H1 (cell line): ENCODE measurements at regions not wholly inside any gene's neighbourhood (a gene's known extent, or its start where the extent isn't known, plus 50 kb on each side); places are given as distances from the start of the nearest gene placed in this dataset.

Experiments
- ATF2 ChIP-seq: IDR thresholded peaks from 2 replicates; pipeline ENCODE4 v1.6.1; 2012; ENCODE audit warnings: low read length, inconsistent platforms
- POLR2A ChIP-seq, 2 experiments: IDR thresholded peaks; 1 replicate in 1 of 2; 2 replicates in 1 of 2; pipeline ENCODE4 v1.6.1; 2011; ENCODE audit warnings: low read depth in 2 of 2, low read length in 2 of 2, mild to moderate bottlenecking in 2 of 2; ENCODE audit errors: control extremely low read depth in 1 of 2
- POLR2AphosphoS5 ChIP-seq: IDR thresholded peaks from 2 replicates; pipeline ENCODE4 v1.6.1; 2011; ENCODE audit warnings: low read depth, low read length
- RAD21 ChIP-seq, 2 experiments: IDR thresholded peaks in 1 of 2; conservative IDR thresholded peaks in 1 of 2; 2 replicates each; pipeline ENCODE4 v1.6.1; 2011; ENCODE audit warnings: low read depth in 2 of 2, low read length in 2 of 2, improper control_type of control experiment in 1 of 2, inconsistent platforms in 1 of 2, mild to moderate bottlenecking in 1 of 2, moderate library complexity in 1 of 2
- RFX5 ChIP-seq: IDR thresholded peaks from 2 replicates; pipeline ENCODE4 v1.6.1; 2011; ENCODE audit warnings: low read depth, low read length, improper control_type of control experiment, borderline replicate concordance
- SP1 ChIP-seq: IDR thresholded peaks from 2 replicates; pipeline ENCODE4 v1.6.1; 2011; ENCODE audit warnings: low read depth, low read length
- TCF12 ChIP-seq: IDR thresholded peaks from 2 replicates; pipeline ENCODE4 v1.6.1; 2011; ENCODE audit warnings: low read depth, mild to moderate bottlenecking, low read length
- YY1 ChIP-seq: IDR thresholded peaks from 2 replicates; pipeline ENCODE4 v1.6.1; 2011; ENCODE audit warnings: low read depth, mild to moderate bottlenecking, low read length
- ZNF274 ChIP-seq: IDR thresholded peaks from 2 replicates; pipeline ENCODE4 v1.7.0; 2012; ENCODE audit warnings: low read length, borderline replicate concordance; ENCODE audit errors: extremely low read depth
- TF ChIP-seq, protein P1 (sequence below), 3 experiments: IDR thresholded peaks; 1 replicate in 2 of 3; 2 replicates in 1 of 3; pipeline versions ENCODE4 v1.5.1 to v1.6.1; 2011; ENCODE audit warnings: low read length in 3 of 3, mild to moderate bottlenecking in 3 of 3, inconsistent platforms in 2 of 3, low read depth in 1 of 3, moderate library complexity in 1 of 3; ENCODE audit not compliant: insufficient read depth in 1 of 3; ENCODE audit errors: control extremely low read depth in 1 of 3
- TF ChIP-seq, protein P2 (sequence below): IDR thresholded peaks from 2 replicates; pipeline ENCODE4 v1.6.1; 2011; ENCODE audit warnings: low read length, improper control_type of control experiment
- TF ChIP-seq, protein P3 (sequence below): IDR thresholded peaks from 2 replicates; pipeline ENCODE4 v1.6.1; 2012; ENCODE audit warnings: inconsistent platforms

DNA sequence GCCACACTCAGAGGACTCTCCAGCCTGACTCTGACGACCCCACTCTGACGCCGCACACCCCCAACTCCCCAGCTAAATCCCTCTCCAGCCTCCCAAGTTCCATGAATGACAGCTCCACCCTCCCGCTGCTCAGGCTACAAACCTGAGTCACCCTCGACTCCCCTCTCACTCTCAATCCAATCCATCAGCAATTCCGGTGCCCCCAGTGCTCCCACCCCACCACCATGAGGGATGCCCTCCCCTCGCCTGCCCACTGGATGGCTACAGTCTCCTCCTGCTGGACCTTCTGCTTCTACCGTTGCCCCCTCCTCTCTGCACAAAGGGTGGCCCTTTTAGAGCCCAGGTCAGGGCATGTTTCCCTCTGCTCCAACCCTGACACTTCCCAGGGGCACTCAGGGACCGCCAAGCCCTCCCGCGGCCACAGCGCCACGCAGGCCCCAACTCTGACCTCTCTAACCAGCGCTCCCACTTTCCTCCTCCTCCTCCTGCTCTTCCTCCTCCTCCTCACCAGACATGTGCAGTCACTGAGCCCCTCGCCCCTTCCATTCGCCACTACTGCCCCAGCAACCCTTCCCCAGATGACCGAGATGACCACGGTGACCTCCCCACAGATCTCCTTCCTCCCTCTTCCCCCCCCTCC is 69.5 kb upstream of the NUP50 start:
- TF ChIP-seq, protein P1, sequence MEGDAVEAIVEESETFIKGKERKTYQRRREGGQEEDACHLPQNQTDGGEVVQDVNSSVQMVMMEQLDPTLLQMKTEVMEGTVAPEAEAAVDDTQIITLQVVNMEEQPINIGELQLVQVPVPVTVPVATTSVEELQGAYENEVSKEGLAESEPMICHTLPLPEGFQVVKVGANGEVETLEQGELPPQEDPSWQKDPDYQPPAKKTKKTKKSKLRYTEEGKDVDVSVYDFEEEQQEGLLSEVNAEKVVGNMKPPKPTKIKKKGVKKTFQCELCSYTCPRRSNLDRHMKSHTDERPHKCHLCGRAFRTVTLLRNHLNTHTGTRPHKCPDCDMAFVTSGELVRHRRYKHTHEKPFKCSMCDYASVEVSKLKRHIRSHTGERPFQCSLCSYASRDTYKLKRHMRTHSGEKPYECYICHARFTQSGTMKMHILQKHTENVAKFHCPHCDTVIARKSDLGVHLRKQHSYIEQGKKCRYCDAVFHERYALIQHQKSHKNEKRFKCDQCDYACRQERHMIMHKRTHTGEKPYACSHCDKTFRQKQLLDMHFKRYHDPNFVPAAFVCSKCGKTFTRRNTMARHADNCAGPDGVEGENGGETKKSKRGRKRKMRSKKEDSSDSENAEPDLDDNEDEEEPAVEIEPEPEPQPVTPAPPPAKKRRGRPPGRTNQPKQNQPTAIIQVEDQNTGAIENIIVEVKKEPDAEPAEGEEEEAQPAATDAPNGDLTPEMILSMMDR (IDR thresholded peaks at IDR 0.05; ENCODE audit: control extremely low read depth in 1 of 3, insufficient read depth in 1 of 3, low read depth in 1 of 3, low read length in 3 of 3), result peak; percentile 35 to 47 (median 40)
- TF ChIP-seq RAD21 (IDR thresholded peaks at IDR 0.05 in 1 of 2, conservative IDR thresholded peaks at IDR 0.05 in 1 of 2; ENCODE audit: low read depth in 2 of 2, low read length in 2 of 2), result peak; percentile 24 to 47; a peak in 3 of 4 replicates
- TF ChIP-seq YY1, result no peak
- TF ChIP-seq TCF12, result no peak
- no peak for TF ChIP-seq POLR2A (IDR thresholded peaks at IDR 0.05; ENCODE audit: control extremely low read depth in 1 of 2, low read depth in 2 of 2, low read length in 2 of 2)
- no peak for TF ChIP-seq RFX5
- TF ChIP-seq POLR2AphosphoS5, result no peak
- no peak for TF ChIP-seq SP1
- TF ChIP-seq, protein P2, sequence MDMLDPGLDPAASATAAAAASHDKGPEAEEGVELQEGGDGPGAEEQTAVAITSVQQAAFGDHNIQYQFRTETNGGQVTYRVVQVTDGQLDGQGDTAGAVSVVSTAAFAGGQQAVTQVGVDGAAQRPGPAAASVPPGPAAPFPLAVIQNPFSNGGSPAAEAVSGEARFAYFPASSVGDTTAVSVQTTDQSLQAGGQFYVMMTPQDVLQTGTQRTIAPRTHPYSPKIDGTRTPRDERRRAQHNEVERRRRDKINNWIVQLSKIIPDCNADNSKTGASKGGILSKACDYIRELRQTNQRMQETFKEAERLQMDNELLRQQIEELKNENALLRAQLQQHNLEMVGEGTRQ, result no peak
- TF ChIP-seq ATF2, result no peak
- no peak for TF ChIP-seq ZNF274
- TF ChIP-seq, protein P3, sequence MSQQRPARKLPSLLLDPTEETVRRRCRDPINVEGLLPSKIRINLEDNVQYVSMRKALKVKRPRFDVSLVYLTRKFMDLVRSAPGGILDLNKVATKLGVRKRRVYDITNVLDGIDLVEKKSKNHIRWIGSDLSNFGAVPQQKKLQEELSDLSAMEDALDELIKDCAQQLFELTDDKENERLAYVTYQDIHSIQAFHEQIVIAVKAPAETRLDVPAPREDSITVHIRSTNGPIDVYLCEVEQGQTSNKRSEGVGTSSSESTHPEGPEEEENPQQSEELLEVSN, result no peak
